HG03175 (cell line): ENCODE measurements at regions not wholly inside any gene's neighbourhood (a gene's known extent, or its start where the extent isn't known, plus 50 kb on each side); places are given as distances from the start of the nearest gene placed in this dataset.

ENCODE experiments used
- ATAC-seq: cut with Tn5 transposase; IDR thresholded peaks from one replicate; pipeline ENCODE4 v1.9.1; 2021; ENCODE audit warnings: mild to moderate bottlenecking, moderate library complexity; ENCODE audit not compliant: unreplicated experiment

DNA sequence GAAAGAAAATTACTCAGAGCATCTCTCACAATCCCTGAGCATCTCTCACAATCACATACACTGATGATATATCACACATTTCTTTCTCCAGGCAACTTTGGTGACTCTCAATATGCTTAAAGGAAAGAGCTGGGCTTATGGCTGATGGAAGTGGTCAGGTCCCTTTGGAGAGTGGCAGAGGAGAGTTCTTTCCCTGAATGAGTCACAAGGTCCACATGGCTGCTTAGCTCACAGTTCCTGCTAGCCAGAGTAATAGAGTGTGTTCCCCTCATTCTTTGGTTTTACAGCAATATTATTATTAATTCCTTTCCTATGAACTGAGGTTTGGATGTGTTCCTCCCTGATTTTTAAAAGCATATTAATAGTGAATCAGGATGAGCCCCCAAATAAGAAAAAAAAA is 287.4 kb downstream of the C7orf25 start:
- ATAC-seq, result no peak

DNA sequence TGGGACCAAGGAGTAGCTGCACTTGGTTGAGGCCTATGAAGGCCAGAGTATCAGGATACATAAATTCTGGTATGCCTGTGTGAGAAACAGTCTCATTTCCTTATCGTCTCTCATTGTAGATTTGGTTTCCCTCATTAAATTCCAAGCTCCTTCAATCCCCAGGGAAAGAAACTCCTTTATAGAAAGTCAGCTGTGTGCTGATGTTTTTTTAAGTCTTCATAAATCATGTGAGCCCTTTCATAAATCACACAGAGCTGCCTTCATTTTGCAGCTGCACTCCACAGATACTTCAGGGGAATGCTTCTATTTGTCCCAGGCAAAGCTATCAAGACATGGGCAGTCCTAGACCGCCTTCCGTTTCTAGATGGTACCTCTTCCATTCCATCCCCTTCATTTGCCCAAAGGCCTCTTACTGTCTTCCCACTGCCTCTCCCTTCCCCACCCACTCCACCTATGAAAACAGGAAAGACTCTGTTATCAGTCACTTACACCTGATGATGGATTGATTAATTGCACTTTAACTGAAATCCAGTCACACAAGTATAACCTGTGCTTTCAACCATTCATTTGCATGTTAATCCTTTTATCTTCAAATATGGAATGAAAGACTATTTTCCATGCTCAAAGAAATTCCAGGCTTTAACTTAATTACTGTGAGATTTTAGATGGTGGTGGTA is 290.2 kb downstream of the C7orf25 start:
- ATAC-seq, result no peak

DNA sequence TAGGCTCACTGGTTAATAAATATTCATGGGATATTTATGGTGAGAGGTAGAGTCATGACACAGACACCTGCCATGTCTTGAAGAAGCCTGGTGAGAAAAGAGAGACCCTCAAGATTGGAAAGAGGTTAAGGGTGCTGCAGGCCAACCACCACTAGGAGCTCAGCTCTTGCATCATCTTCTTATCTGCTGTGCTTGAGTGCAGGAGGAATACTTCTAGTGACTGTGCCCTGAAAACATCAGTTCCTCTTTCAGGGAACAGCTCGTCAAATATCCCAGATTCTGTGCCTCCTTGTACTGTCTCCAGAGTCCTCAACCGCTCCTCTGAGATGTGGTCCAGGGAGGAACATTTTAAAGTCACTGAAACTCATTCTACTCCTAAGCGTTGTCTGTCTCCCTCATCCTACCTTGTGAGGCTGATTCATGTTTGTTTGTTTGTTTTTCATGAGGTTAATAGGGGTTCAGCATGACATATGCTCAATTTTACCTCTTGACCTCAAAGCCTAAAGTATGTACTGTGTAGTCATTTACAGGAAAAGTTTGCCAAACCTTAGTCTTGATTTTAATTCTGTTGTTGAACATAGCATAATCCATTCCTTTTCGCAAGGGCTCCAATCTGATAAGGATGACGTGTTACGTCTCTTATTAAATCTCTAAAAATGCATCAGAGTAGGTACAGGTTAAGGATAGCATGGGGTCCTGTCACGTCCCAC is 293.1 kb downstream of the C7orf25 start:
- ATAC-seq, result no peak

DNA sequence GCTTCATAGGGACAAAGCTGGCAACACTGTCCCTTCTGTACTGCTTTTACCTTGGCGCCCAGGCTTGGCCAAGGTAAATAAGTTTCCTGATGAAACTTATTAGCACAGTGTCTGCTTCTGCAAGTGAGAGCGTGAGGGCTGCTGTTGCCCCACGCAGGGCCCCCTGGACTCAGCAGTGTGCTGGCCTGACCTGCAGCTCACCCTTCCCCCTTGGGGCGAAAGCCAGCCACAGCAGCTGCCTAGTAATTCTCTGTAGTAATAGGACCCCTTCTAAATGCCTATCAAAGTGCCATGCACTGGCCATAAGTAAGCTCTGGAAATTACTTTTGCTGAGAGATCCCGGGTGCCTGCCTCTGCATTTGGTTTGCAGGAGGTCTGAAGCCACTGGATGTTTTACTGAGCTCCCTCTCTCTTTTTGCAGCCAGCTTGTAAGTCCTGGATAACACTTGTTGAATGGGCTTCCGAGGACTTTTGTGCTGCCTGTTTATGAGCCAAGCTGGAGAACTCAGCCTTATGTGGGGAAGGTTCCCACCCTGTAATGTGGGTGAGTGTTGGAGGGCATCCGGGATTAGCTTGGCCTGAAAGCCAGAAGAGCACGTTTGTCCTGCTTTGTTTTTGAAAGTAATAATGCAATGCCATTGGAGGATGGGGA is 293.9 kb downstream of the C7orf25 start:
- ATAC-seq, result no peak

DNA sequence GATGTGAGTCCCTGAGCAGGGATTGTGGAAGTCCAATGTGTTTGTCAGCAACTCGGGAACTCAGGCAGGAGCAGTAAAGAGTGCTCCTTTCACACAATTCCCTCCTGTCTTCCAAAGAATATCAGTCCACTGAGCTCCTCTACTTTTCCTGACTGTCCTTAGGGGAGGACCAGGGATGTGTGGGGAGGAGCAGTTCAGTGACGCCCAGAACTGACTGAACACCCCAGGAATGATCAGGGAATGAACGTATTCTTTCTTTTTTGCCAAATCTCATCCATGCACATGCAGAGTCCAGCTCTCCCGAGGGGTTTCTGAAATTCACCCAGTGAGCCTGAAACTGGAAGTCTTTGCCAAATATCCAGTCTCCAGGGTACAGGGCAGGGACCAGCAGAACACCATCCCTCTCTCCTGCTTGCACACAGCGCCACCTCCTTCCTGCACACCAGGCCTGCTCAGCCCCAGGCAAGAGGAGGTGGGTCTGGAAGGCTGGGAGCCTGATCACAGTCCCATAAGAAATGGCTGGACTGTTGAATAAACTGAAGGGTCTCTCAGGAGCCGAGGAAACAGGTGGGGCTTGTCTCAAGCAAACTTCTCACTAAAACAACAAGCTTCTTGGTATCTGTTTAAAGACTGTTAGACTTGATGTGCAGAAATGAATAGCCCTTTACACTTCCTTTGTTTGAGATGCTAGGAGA is 294.7 kb downstream of the C7orf25 start:
- ATAC-seq, result no peak

GRCh38 chr7:42614636-42615035 is 297.2 kb downstream of the C7orf25 start:
- no peak for ATAC-seq

GRCh38 chr7:42611961-42612360 is 299.9 kb downstream of the C7orf25 start:
- ATAC-seq, result no peak

DNA sequence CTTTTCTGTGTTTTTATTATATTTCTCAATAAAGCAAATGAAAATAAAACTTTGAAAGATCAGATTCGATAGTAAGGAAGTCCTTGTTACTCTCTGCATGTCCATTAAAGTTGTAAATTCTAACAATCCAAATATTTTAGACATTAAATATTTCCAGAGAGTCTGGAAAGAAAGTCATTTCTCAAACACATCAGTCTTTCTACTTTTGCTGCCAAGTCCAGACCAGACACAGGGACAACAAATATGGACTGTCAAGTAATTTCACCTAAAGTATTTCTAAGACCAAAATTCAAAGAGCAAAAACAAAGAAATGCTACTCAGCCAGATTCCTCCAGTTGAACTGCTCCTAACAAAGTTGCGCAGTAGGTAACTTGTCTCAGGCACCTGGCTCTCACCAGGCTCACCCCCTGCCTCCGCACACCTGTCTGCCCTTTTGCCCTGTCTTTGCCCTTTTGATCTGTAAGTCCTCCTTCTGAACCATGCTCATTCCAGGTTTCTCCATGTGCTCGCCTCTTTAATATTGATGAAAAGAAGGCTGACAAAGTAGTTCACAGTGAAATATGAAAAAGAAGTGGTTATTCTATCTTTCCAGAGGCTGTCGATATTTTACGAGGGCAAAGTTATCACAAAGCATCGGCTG is 300.5 kb downstream of the C7orf25 start:
- ATAC-seq, result no peak

DNA sequence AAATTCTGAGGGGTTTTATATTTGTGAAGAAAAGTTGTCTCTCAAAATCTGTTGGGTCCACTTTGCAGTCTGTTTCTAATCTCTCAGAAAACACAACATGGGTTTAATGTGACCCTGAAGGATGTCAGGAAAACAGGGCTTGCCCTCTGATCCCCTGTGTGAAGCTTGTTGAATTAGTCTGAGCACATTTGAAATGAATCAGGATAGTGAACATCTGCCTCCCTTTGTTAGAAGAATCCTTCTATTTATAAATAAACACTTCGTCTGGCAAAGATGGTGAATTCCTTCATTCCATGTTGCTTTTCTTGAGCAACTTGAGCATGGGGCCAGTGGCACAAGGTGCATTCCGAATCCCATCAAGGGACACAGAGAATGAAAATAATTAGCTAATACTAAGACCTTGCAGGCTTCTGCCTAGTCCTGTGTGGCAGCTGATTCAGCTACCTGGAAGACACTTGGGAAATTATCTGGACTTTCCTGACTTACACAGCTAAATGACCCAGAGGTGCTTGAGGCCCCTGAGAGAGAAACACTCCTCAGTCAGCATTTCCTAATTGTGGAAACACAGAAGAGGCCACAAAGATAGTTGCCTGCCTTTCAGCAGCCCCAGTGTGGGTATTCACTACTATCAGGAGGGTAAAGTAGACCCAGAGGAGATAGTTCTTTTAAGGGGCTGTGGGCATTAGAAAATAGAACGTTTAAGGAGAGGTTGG is 305.5 kb downstream of the C7orf25 start:
- ATAC-seq, result no peak

- no peak for ATAC-seq
Measured at GRCh38 chr7:42605406-42606192, 306.3 kb downstream of the C7orf25 start.

DNA sequence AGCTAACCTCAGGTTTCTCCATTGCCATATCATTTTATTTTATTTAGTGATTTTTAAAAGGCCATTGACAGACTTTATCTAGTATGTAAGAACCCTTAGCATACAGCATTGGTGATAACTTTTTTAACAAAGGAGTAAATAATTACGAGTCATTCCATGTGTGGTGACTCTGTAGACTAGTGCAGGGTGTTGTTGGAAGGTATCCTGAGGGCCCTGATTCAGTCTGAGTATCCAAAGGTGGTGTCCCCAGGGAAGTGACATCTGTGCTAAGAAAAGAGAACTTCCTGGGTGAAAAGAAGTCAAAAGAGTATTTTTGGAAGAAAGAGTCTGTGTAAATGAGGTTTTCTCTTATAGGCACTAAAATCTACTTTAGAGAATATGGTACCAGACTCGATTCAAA is 308.4 kb downstream of the C7orf25 start:
- ATAC-seq, result no peak

DNA sequence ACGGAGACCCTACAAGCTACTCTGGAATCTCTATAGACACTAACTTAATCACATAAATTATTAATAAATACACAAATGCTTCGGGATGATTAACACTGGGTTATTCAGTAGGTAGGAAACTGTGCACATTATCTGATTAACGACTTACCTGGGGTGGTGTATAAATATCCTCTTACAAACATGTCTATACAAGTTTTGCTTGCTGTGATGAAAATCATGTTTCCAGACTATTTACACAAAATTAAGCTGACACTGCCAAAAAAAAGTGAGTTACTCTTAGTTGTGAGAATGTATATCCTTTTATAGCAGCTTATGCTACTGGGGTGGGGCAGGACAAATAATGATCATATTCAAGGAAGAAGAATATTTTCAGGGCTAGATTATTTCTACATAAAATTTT is 314.6 kb downstream of the C7orf25 start:
- ATAC-seq, result no peak

GRCh38 chr7:42596737-42597136 is 315.1 kb downstream of the C7orf25 start:
- ATAC-seq, result no peak

DNA sequence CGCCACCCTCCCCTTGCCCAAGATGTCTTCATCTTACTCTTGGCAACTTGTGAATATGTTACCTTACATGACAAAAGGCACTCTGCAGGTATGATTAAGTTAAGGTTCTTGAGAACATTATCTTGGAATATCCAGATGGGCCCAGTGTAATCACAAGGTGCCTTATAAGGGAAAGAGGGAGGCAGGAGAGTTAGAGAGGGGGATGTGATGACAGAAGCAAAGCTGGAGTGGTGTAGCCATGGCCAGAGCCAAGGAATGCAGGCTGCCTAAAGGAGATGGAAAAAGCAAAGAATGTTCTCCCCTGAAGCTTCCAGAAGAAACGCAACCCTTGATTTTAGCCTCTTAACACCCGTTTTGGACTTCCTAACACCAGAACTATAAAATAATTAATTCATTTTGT is 318.0 kb downstream of the C7orf25 start:
- ATAC-seq, result no peak

DNA sequence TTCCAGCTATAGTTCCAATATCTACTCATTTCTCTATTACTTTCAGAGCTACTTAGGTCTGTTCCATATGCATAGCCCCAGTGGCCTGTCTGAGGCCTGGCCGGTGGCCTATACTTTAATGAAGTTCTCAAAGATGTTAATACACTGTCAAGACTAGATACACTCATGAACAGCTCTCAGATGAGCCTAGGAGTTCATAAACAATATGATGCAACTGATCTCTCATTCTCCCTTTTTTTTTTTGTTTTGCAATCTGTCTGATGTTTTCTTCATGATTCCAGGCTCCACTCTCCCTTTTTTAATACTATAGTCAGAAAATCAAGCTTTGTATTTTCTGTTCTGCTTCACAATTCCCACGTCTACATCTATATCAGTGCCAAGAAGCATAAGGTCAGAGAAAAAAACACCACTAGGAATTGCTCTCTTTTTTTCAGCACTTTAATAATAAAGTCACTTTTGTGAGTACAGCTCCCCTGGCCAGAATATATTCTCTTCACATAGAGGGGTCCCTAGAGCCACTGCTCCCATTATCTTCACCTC is 321.0 kb downstream of the C7orf25 start:
- no peak for ATAC-seq

- ATAC-seq, result no peak
Measured at GRCh38 chr7:42588876-42589275, 323.0 kb downstream of the C7orf25 start.

DNA sequence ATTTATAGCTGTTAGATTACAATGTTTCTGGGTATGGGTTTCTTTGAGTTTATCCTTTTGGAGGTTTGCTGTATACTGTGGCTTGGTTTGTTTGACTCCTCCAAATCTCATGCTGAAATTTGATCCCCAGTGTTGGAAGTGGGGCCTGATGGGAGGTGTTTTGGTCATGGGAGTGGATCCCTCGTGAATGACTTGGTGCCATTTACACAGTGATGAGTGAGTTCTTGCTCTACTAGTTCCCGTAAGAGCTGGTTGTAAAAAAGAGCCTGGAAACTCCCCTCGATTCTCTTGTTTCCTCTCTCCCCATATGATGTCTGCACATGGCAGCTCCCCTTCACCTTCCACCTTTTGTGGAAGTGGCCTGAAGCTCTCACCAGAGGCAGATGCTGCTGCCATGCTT is 324.1 kb downstream of the C7orf25 start:
- no peak for ATAC-seq

DNA sequence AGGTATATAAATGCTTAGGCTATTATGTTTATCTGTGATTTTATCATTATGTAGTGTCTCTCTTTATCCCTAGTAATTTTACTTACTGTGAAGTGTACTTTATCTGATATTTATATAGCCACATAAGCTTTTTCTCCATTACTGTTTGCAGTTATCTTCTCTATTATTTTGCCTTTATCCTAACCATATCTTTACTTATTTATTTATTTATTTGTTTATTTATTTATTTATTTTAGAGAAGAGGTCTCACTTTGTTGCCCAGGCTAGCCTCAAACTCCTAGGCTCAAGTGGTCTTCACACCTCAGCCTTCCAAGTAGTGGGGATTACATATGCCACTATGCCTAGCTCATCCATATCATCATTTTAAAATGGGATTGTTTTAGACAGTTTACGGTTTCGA is 331.8 kb downstream of the C7orf25 start:
- ATAC-seq, result no peak

DNA sequence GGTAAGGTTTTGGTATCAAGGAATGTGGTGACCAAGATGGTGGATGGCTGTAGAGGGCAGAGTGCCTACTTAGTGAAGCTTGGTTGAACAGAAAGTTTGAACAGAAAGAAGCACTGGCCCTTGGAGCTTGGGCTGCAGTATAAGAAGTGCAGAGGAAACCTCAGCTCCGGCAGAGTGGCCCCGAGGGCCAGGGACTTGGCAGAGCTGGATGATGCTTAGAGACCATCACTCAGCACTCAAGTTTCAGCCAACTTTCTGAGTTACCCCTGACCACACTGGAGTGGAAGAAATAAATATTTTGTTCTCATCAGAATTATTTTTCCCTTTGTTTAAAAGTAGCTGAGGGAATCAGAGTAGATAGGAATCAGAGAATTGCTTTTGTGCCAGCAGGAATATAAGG is 336.7 kb downstream of the C7orf25 start:
- ATAC-seq, result no peak
